Naive thymus-derived CD8-positive, alpha-beta T cell (primary cell): ENCODE measurements at regions not wholly inside any gene's neighbourhood (a gene's known extent, or its start where the extent isn't known, plus 50 kb on each side); places are given as distances from the start of the nearest gene placed in this dataset.
"Not testable (repeated sequence)": the region's sequence is repeated elsewhere in the genome, so short reads cannot be mapped to it uniquely, and the experiment has no call there.

Experiments
- ATAC-seq, 2 donors: fragments of 150-1000 bp; cut with Tn5 transposase in 1 of 2; sonication (Bioruptor Pico), chemical (Tn5 transposase) in 1 of 2; 1 replicate in 1 of 2; 2 replicates in 1 of 2; pipeline ENCODE4 v1.10.0; 2021; ENCODE audit warnings: mild to moderate bottlenecking in 2 of 2, moderate library complexity in 2 of 2
- POLR2A ChIA-PET: fragments of 350-600 bp; sonication (Branson Sonifier 250); formaldehyde crosslinking; loops from one replicate; lab custom pipeline; 2021; ENCODE audit warnings: antibody characterized with exemption; lab: Charles Lee
- DNase-seq, 10 donors: peaks; one replicate each; pipeline versions ENCODE4 v3.0.0 to v3.0.0-alpha.2; 2020 to 2022
- H3K27ac Mint-ChIP-seq, 10 donors: one replicate each; pipeline ENCODE4 v1.8.0; 2020 to 2022; ENCODE audit warnings: mild to moderate bottlenecking in 10 of 10, mixed read lengths in 10 of 10, moderate library complexity in 4 of 10, inconsistent platforms in 1 of 10
- H3K27me3 Mint-ChIP-seq, 5 donors: one replicate each; pipeline ENCODE4 v1.8.0; 2021 to 2022; ENCODE audit warnings: mixed read lengths in 5 of 5
- H3K36me3 Mint-ChIP-seq, 3 donors: one replicate each; pipeline ENCODE4 v1.8.0; 2020 to 2022; ENCODE audit warnings: mixed read lengths in 3 of 3, mild to moderate bottlenecking in 2 of 3, inconsistent platforms in 1 of 3
- H3K4me1 Mint-ChIP-seq, 4 donors: one replicate each; pipeline ENCODE4 v1.8.0; 2021 to 2022; ENCODE audit warnings: mixed read lengths in 4 of 4
- H3K4me3 Mint-ChIP-seq, 10 donors: one replicate each; pipeline ENCODE4 v1.8.0; 2020 to 2022; ENCODE audit warnings: mild to moderate bottlenecking in 10 of 10, mixed read lengths in 10 of 10, moderate library complexity in 6 of 10, inconsistent platforms in 1 of 10
- H3K9me3 Mint-ChIP-seq, 9 donors: one replicate each; pipeline ENCODE4 v1.8.0; 2020 to 2022; ENCODE audit warnings: mixed read lengths in 9 of 9, mild to moderate bottlenecking in 3 of 9, inconsistent platforms in 1 of 9, moderate library complexity in 1 of 9

- Mint-ChIP-seq H3K9me3 (peaks cover 0 to 32% (median 9%) of the 10 kb centered on the region in 9 donors), H3K27me3 (no peaks in the 10 kb centered on the region), H3K4me1 (no peaks in the 10 kb centered on the region), H3K27ac (no peak overlapping the region), H3K36me3 (peaks cover 0 to 9% (median 0%) of the 10 kb centered on the region in 3 donors), H3K4me3 (no peak overlapping the region)
- no peak for ATAC-seq
- no peak for DNase-seq
- POLR2A ChIA-PET: no interaction called here
These were observed 351.4 kb downstream of the OXSM start for GRCh38 chr3:26141296-26141695.

- Mint-ChIP-seq H3K4me3 (no peak overlapping the region), H3K9me3 (peaks cover 0 to 41% (median 5%) of the 10 kb centered on the region in 9 donors), H3K36me3 (peaks cover 0 to 14% (median 0%) of the 10 kb centered on the region in 3 donors), H3K4me1 (no peaks in the 10 kb centered on the region), H3K27ac (no peak overlapping the region), H3K27me3 (peaks cover 0 to 4% (median 0%) of the 10 kb centered on the region in 5 donors)
- DNase-seq: no peak
- POLR2A ChIA-PET: no interaction called here
- no peak for ATAC-seq
These were observed 355.9 kb downstream of the OXSM start for GRCh38 chr3:26145769-26146168.

- POLR2A ChIA-PET: not testable (repeated sequence)
These were observed 367.5 kb downstream of the OXSM start for GRCh38 chr3:26157428-26157827.

GRCh38 chr3:26171006-26171405, 381.1 kb downstream of the OXSM start:
- Mint-ChIP-seq H3K9me3 (peaks cover 3 to 51% (median 13%) of the 10 kb centered on the region in 9 donors), H3K4me3 (no peak overlapping the region), H3K27ac (no peak overlapping the region), H3K36me3 (no peaks in the 10 kb centered on the region), H3K27me3 (no peaks in the 10 kb centered on the region), H3K4me1 (no peaks in the 10 kb centered on the region)
- DNase-seq (no peak), ATAC-seq (no peak)
- POLR2A ChIA-PET: no interaction called here

More at GRCh38 chr3:26157428-26157827, 367.5 kb downstream of the OXSM start:
- H3K9me3 Mint-ChIP-seq, H3K4me3 Mint-ChIP-seq, ATAC-seq, DNase-seq, H3K36me3 Mint-ChIP-seq, H3K4me1 Mint-ChIP-seq, H3K27me3 Mint-ChIP-seq, H3K27ac Mint-ChIP-seq: not testable (repeated sequence)

- no peak overlapping the region for H3K27ac Mint-ChIP-seq
- ATAC-seq: no peak
- no peak overlapping the region for H3K4me3 Mint-ChIP-seq
- H3K36me3 Mint-ChIP-seq: peaks cover 0 to 9% (median 0%) of the 10 kb centered on the region in 3 donors
- no peak for DNase-seq
- POLR2A ChIA-PET: no interaction called here
- H3K4me1 Mint-ChIP-seq: no peaks in the 10 kb centered on the region
- H3K9me3 Mint-ChIP-seq: peaks cover 0 to 32% (median 18%) of the 10 kb centered on the region in 9 donors
- H3K27me3 Mint-ChIP-seq: no peaks in the 10 kb centered on the region
These were observed 401.7 kb downstream of the OXSM start for GRCh38 chr3:26191556-26191955.

GRCh38 chr3:26193558-26193957, 403.7 kb downstream of the OXSM start:
- peaks cover 0 to 9% (median 0%) of the 10 kb centered on the region in 3 donors for H3K36me3 Mint-ChIP-seq
- peaks cover 0 to 24% (median 14%) of the 10 kb centered on the region in 9 donors for H3K9me3 Mint-ChIP-seq
- POLR2A ChIA-PET: no interaction called here
- H3K4me3 Mint-ChIP-seq: no peak overlapping the region
- no peak for ATAC-seq
- no peak for DNase-seq
- H3K27ac Mint-ChIP-seq: no peak overlapping the region
- no peaks in the 10 kb centered on the region for H3K4me1 Mint-ChIP-seq
- H3K27me3 Mint-ChIP-seq: no peaks in the 10 kb centered on the region

GRCh38 chr3:26196781-26197180, 406.9 kb downstream of the OXSM start:
- Mint-ChIP-seq H3K36me3 (no peaks in the 10 kb centered on the region), H3K9me3 (peaks cover 0 to 10% (median 1%) of the 10 kb centered on the region in 9 donors), H3K27ac (no peak overlapping the region), H3K4me3 (no peak overlapping the region), H3K27me3 (no peaks in the 10 kb centered on the region), H3K4me1 (no peaks in the 10 kb centered on the region)
- DNase-seq: no peak
- POLR2A ChIA-PET: no interaction called here
- ATAC-seq: no peak

GRCh38 chr3:26198609-26199008, 408.7 kb downstream of the OXSM start:
- Mint-ChIP-seq H3K27me3 (no peaks in the 10 kb centered on the region), H3K36me3 (no peaks in the 10 kb centered on the region), H3K9me3 (peaks cover 0 to 6% (median 0%) of the 10 kb centered on the region in 9 donors), H3K4me1 (no peaks in the 10 kb centered on the region), H3K4me3 (no peak overlapping the region), H3K27ac (no peak overlapping the region)
- ATAC-seq: no peak
- POLR2A ChIA-PET: no interaction called here
- DNase-seq: no peak

GRCh38 chr3:26202169-26202568, 412.3 kb downstream of the OXSM start:
- POLR2A ChIA-PET: no interaction called here
- Mint-ChIP-seq H3K27me3 (no peaks in the 10 kb centered on the region), H3K4me1 (no peaks in the 10 kb centered on the region), H3K36me3 (no peaks in the 10 kb centered on the region), H3K27ac (no peak overlapping the region), H3K9me3 (peaks cover 0 to 18% (median 1%) of the 10 kb centered on the region in 9 donors), H3K4me3 (no peak overlapping the region)
- no peak for DNase-seq
- ATAC-seq: no peak

- H3K9me3 Mint-ChIP-seq: peaks cover 0 to 13% (median 0%) of the 10 kb centered on the region in 9 donors
- DNase-seq: no peak
- no peak overlapping the region for H3K4me3 Mint-ChIP-seq
- H3K36me3 Mint-ChIP-seq: no peaks in the 10 kb centered on the region
- POLR2A ChIA-PET: no interaction called here
- no peaks in the 10 kb centered on the region for H3K27me3 Mint-ChIP-seq
- no peaks in the 10 kb centered on the region for H3K4me1 Mint-ChIP-seq
- H3K27ac Mint-ChIP-seq: no peak overlapping the region
- ATAC-seq: no peak
These were observed 415.6 kb downstream of the OXSM start for GRCh38 chr3:26205475-26205874.

- ATAC-seq: no peak
- Mint-ChIP-seq H3K4me1 (no peaks in the 10 kb centered on the region), H3K9me3 (peaks cover 0 to 40% (median 8%) of the 10 kb centered on the region in 9 donors), H3K27ac (no peak overlapping the region), H3K27me3 (no peaks in the 10 kb centered on the region), H3K4me3 (no peak overlapping the region), H3K36me3 (no peaks in the 10 kb centered on the region)
- POLR2A ChIA-PET: no interaction called here
- no peak for DNase-seq
These were observed 414.4 kb upstream of the LRRC3B start for GRCh38 chr3:26208201-26208600.

GRCh38 chr3:26229801-26230200, 392.8 kb upstream of the LRRC3B start:
- no peaks in the 10 kb centered on the region for H3K4me1 Mint-ChIP-seq

GRCh38 chr3:26233374-26233773, 389.2 kb upstream of the LRRC3B start:
- Mint-ChIP-seq H3K4me1 (no peaks in the 10 kb centered on the region), H3K36me3 (no peaks in the 10 kb centered on the region), H3K4me3 (no peak overlapping the region), H3K27me3 (no peaks in the 10 kb centered on the region), H3K27ac (no peak overlapping the region), H3K9me3 (peaks cover 0 to 8% (median 2%) of the 10 kb centered on the region in 9 donors)
- DNase-seq (no peak), ATAC-seq (no peak)
- POLR2A ChIA-PET: no interaction called here

More at GRCh38 chr3:26229801-26230200, 392.8 kb upstream of the LRRC3B start:
- H3K9me3 Mint-ChIP-seq: peaks cover 0 to 5% (median 1%) of the 10 kb centered on the region in 9 donors
- ATAC-seq: no peak
- no peak overlapping the region for H3K27ac Mint-ChIP-seq
- POLR2A ChIA-PET: no interaction called here
- DNase-seq: no peak
- H3K4me3 Mint-ChIP-seq: no peak overlapping the region
- no peaks in the 10 kb centered on the region for H3K27me3 Mint-ChIP-seq
- H3K36me3 Mint-ChIP-seq: no peaks in the 10 kb centered on the region

- H3K4me3 Mint-ChIP-seq: no peak overlapping the region
- no peak overlapping the region for H3K27ac Mint-ChIP-seq
- POLR2A ChIA-PET: no interaction called here
- ATAC-seq: no peak
- H3K27me3 Mint-ChIP-seq: no peaks in the 10 kb centered on the region
- no peaks in the 10 kb centered on the region for H3K36me3 Mint-ChIP-seq
- H3K4me1 Mint-ChIP-seq: no peaks in the 10 kb centered on the region
- DNase-seq: no peak
- peaks cover 0 to 11% (median 4%) of the 10 kb centered on the region in 9 donors for H3K9me3 Mint-ChIP-seq
These were observed 386.0 kb upstream of the LRRC3B start for GRCh38 chr3:26236531-26236930.
